HEK293 (cell line): ENCODE measurements at regions not wholly inside any gene's neighbourhood (a gene's known extent, or its start where the extent isn't known, plus 50 kb on each side); places are given as distances from the start of the nearest gene placed in this dataset.

Experiments used
- CTCF ChIP-seq: fragments of 450-650 bp; formaldehyde crosslinking; IDR thresholded peaks from 2 replicates; pipeline ENCODE4 v1.5.1; 2016; ENCODE audit warnings: missing biosample characterization, missing genetic modification characterization
- FEZF1 ChIP-seq: fragments of 450-650 bp; formaldehyde crosslinking; IDR thresholded peaks from 2 replicates; pipeline ENCODE4 v1.5.1; 2016; ENCODE audit warnings: missing biosample characterization, missing genetic modification characterization
- ZNF776 ChIP-seq: fragments of 450-650 bp; formaldehyde crosslinking; IDR thresholded peaks from 2 replicates; pipeline ENCODE4 v1.5.0; 2017; ENCODE audit warnings: missing biosample characterization, missing genetic modification characterization, borderline replicate concordance

- TF ChIP-seq CTCF (tag by site-specific recombination) (no peak), ZNF776 (tag by site-specific recombination) (no peak), FEZF1 (no peak)
Measured at GRCh38 chr14:40986655-40987054, 620.0 kb upstream of the LRFN5 start.
